ENCODE measurements at regions not wholly inside any gene's neighbourhood (a gene's known extent, or its start where the extent isn't known, plus 50 kb on each side); places are given as distances from the start of the nearest gene placed in this dataset.

- TF ChIP-seq FOS (IDR thresholded peaks at IDR 0.05; ENCODE audit: borderline replicate concordance, insufficient read depth, low read length) (no peak), POLR2A (IDR thresholded peaks at IDR 0.05; ENCODE audit: low read depth, low read length) (no peak), JUN (IDR thresholded peaks at IDR 0.05; ENCODE audit: borderline replicate concordance, insufficient read depth, insufficient read length, low read depth) (no peak)
- H3K27ac ChIP-seq (ENCODE audit: insufficient read depth, low read depth, low read length) = no peak overlapping the region
- H3K36me3 ChIP-seq (ENCODE audit: control insufficient read depth in 2 of 2, extremely low read depth in 1 of 2, insufficient read depth in 2 of 2, low read length in 2 of 2) = no peaks in the 10 kb centered on the region
- DNase-seq (ENCODE audit: low read depth, low spot score) (no peak), FAIRE-seq (no peak)
- no peaks in the 10 kb centered on the region for H4K20me1 ChIP-seq (replicated peaks; ENCODE audit: control insufficient read depth, extremely low read depth, insufficient read depth, low read length)
- BruUV-seq (replicated peaks) = no TSS peak
- no peaks in the 10 kb centered on the region for H3K79me2 ChIP-seq (ENCODE audit: control insufficient read depth, insufficient read depth, low read length)
- peaks cover 4% of the 10 kb centered on the region for H3K9me3 ChIP-seq (replicated peaks; ENCODE audit: control insufficient read depth, insufficient read depth, low read length)
- dilution Hi-C loops (cut with MboI; ENCODE audit: extremely low pct_ligation_motif_present, low sequenced_read_pairs) (no loop called here), intact Hi-C loops (cut with micrococcal nuclease) (no loop called here)
- CTCF ChIA-PET = no interaction called here
- H3K27me3 ChIP-seq (ENCODE audit: control insufficient read depth in 2 of 2, insufficient read depth in 2 of 2, low read length in 2 of 2) = no peaks in the 10 kb centered on the region
- H3K4me3 ChIP-seq (replicated peaks in 1 of 3; ENCODE audit: insufficient read depth in 1 of 3, low read depth in 1 of 3, low read length in 3 of 3) = no peak overlapping the region
- no peak overlapping the region for H3K4me2 ChIP-seq (ENCODE audit: insufficient read depth, low read length)
- no peaks in the 10 kb centered on the region for H3K9me1 ChIP-seq (replicated peaks; ENCODE audit: control insufficient read depth, extremely low read depth, insufficient read depth, low read length)
- no peaks in the 10 kb centered on the region for H3K4me1 ChIP-seq (ENCODE audit: control insufficient read depth, extremely low read depth, insufficient read depth, low read length)
- no peak overlapping the region for H3K9ac ChIP-seq (replicated peaks; ENCODE audit: extremely low read depth, insufficient read depth, low read length)
- H2AFZ ChIP-seq (ENCODE audit: low read depth, low read length) = no peak overlapping the region
- POLR2A ChIA-PET = no interaction called here
Observed at GRCh38 chr12:33313476-33313875, 126.1 kb downstream of the SYT10 start.

GRCh38 chr12:33310471-33310870 lies 129.1 kb downstream of the SYT10 start:
- H3K27me3 ChIP-seq (ENCODE audit: control insufficient read depth in 2 of 2, insufficient read depth in 2 of 2, low read length in 2 of 2) = no peaks in the 10 kb centered on the region
- no peaks in the 10 kb centered on the region for H3K79me2 ChIP-seq (ENCODE audit: control insufficient read depth, insufficient read depth, low read length)
- H3K36me3 ChIP-seq (ENCODE audit: control insufficient read depth in 2 of 2, extremely low read depth in 1 of 2, insufficient read depth in 2 of 2, low read length in 2 of 2) = no peaks in the 10 kb centered on the region
- no peaks in the 10 kb centered on the region for H4K20me1 ChIP-seq (replicated peaks; ENCODE audit: control insufficient read depth, extremely low read depth, insufficient read depth, low read length)
- H3K9me3 ChIP-seq (replicated peaks; ENCODE audit: control insufficient read depth, insufficient read depth, low read length) = peaks cover 4% of the 10 kb centered on the region
- no TSS peak for BruUV-seq (replicated peaks)
- H3K4me1 ChIP-seq (ENCODE audit: control insufficient read depth, extremely low read depth, insufficient read depth, low read length) = no peaks in the 10 kb centered on the region
- H3K4me3 ChIP-seq (replicated peaks in 1 of 3; ENCODE audit: insufficient read depth in 1 of 3, low read depth in 1 of 3, low read length in 3 of 3) = no peak overlapping the region
- dilution Hi-C loops (cut with MboI; ENCODE audit: extremely low pct_ligation_motif_present, low sequenced_read_pairs) = no loop called here
- no peak overlapping the region for H3K27ac ChIP-seq (ENCODE audit: insufficient read depth, low read depth, low read length)
- FAIRE-seq (no peak), DNase-seq (ENCODE audit: low read depth, low spot score) (no peak)
- H3K9ac ChIP-seq (replicated peaks; ENCODE audit: extremely low read depth, insufficient read depth, low read length) = no peak overlapping the region
- H3K4me2 ChIP-seq (ENCODE audit: insufficient read depth, low read length) = no peak overlapping the region
- no peak for TF ChIP-seq EZH2 (IDR thresholded peaks at IDR 0.05; ENCODE audit: borderline replicate concordance, low read depth, low read length, severe bottlenecking)
- no peak for TF ChIP-seq GATA2 (IDR thresholded peaks at IDR 0.05; ENCODE audit: insufficient read depth, insufficient read length, low read depth, low read length)
- TF ChIP-seq, protein P1, sequence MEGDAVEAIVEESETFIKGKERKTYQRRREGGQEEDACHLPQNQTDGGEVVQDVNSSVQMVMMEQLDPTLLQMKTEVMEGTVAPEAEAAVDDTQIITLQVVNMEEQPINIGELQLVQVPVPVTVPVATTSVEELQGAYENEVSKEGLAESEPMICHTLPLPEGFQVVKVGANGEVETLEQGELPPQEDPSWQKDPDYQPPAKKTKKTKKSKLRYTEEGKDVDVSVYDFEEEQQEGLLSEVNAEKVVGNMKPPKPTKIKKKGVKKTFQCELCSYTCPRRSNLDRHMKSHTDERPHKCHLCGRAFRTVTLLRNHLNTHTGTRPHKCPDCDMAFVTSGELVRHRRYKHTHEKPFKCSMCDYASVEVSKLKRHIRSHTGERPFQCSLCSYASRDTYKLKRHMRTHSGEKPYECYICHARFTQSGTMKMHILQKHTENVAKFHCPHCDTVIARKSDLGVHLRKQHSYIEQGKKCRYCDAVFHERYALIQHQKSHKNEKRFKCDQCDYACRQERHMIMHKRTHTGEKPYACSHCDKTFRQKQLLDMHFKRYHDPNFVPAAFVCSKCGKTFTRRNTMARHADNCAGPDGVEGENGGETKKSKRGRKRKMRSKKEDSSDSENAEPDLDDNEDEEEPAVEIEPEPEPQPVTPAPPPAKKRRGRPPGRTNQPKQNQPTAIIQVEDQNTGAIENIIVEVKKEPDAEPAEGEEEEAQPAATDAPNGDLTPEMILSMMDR (IDR thresholded peaks at IDR 0.05; ENCODE audit: extremely low read depth in 1 of 2, insufficient read depth in 1 of 2, low read depth in 1 of 2, low read length in 2 of 2) = no peak
- no peak for TF ChIP-seq POLR2AphosphoS5 (IDR thresholded peaks at IDR 0.05; ENCODE audit: insufficient read depth, low read depth, low read length)
- TF ChIP-seq FOS (IDR thresholded peaks at IDR 0.05; ENCODE audit: borderline replicate concordance, insufficient read depth, low read length) = no peak
- TF ChIP-seq MAX (IDR thresholded peaks at IDR 0.05; ENCODE audit: insufficient read depth, insufficient read length) = no peak
- TF ChIP-seq JUN (IDR thresholded peaks at IDR 0.05; ENCODE audit: borderline replicate concordance, insufficient read depth, insufficient read length, low read depth) = no peak
- TF ChIP-seq MYC (IDR thresholded peaks at IDR 0.05; ENCODE audit: low read depth, low read length) = no peak
- TF ChIP-seq POLR2A (IDR thresholded peaks at IDR 0.05; ENCODE audit: low read depth, low read length) = no peak
- ChIA-PET POLR2A (no interaction called here), CTCF (no interaction called here)
- intact Hi-C loops (cut with micrococcal nuclease) = no loop called here
- H3K9me1 ChIP-seq (replicated peaks; ENCODE audit: control insufficient read depth, extremely low read depth, insufficient read depth, low read length) = no peaks in the 10 kb centered on the region
- no peak overlapping the region for H2AFZ ChIP-seq (ENCODE audit: low read depth, low read length)
